ENCODE measurements at regions not wholly inside any gene's neighbourhood (a gene's known extent, or its start where the extent isn't known, plus 50 kb on each side); places are given as distances from the start of the nearest gene placed in this dataset.

DNA sequence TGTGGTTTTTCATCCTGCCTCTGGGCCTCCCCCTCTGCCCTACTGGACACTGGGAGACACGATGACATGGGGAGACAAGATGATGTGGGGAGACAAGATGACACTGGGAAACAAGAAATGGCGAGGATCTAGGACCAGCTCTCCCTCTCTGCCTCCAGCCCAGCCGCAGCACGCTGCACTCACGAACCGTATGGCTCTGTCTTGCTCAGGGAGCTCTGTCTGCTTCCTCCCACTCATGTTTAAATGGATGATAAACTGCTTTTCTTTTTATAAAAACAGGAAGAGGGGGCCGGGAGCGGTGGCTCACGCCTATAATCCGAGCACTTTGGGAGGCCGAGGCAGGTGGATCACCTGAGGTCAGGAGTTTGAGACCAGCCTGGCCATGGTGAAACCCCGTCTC is 73.7 kb downstream of the SPATA31D1 start:
- Histone ChIP-seq H3K9me2 (replicated peaks; ENCODE audit: insufficient read depth, low read length) (no peaks in the 10 kb centered on the region), H3K9ac (ENCODE audit: low read length) (no peak overlapping the region), H3K36me3 (ENCODE audit: low read length) (no peaks in the 10 kb centered on the region), H3K4me3 (ENCODE audit: insufficient read depth, low read length, poor library complexity, severe bottlenecking) (no peak overlapping the region), H3K4me2 (ENCODE audit: low read depth, low read length, poor library complexity, severe bottlenecking) (no peak overlapping the region), H2AFZ (ENCODE audit: low read depth, low read length, severe bottlenecking) (no peak overlapping the region), H3K79me2 (ENCODE audit: insufficient read depth, low read length) (no peaks in the 10 kb centered on the region), H3K27ac (ENCODE audit: low read depth, low read length) (no peak overlapping the region), H4K20me1 (ENCODE audit: low read depth, low read length) (no peaks in the 10 kb centered on the region), H3F3A (ENCODE audit: insufficient read depth) (no peaks in the 10 kb centered on the region), H3K27me3 (ENCODE audit: low read length) (no peaks in the 10 kb centered on the region), H3K9me3 (ENCODE audit: insufficient read depth, low read length) (no peaks in the 10 kb centered on the region)
- TF ChIP-seq, protein P1, sequence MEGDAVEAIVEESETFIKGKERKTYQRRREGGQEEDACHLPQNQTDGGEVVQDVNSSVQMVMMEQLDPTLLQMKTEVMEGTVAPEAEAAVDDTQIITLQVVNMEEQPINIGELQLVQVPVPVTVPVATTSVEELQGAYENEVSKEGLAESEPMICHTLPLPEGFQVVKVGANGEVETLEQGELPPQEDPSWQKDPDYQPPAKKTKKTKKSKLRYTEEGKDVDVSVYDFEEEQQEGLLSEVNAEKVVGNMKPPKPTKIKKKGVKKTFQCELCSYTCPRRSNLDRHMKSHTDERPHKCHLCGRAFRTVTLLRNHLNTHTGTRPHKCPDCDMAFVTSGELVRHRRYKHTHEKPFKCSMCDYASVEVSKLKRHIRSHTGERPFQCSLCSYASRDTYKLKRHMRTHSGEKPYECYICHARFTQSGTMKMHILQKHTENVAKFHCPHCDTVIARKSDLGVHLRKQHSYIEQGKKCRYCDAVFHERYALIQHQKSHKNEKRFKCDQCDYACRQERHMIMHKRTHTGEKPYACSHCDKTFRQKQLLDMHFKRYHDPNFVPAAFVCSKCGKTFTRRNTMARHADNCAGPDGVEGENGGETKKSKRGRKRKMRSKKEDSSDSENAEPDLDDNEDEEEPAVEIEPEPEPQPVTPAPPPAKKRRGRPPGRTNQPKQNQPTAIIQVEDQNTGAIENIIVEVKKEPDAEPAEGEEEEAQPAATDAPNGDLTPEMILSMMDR (IDR thresholded peaks at IDR 0.05; ENCODE audit: insufficient read depth, low read length, poor library complexity, severe bottlenecking), result no peak
- TF ChIP-seq EZH2phosphoT487 (conservative IDR thresholded peaks at IDR 0.05; ENCODE audit: low read length), result no peak

DNA sequence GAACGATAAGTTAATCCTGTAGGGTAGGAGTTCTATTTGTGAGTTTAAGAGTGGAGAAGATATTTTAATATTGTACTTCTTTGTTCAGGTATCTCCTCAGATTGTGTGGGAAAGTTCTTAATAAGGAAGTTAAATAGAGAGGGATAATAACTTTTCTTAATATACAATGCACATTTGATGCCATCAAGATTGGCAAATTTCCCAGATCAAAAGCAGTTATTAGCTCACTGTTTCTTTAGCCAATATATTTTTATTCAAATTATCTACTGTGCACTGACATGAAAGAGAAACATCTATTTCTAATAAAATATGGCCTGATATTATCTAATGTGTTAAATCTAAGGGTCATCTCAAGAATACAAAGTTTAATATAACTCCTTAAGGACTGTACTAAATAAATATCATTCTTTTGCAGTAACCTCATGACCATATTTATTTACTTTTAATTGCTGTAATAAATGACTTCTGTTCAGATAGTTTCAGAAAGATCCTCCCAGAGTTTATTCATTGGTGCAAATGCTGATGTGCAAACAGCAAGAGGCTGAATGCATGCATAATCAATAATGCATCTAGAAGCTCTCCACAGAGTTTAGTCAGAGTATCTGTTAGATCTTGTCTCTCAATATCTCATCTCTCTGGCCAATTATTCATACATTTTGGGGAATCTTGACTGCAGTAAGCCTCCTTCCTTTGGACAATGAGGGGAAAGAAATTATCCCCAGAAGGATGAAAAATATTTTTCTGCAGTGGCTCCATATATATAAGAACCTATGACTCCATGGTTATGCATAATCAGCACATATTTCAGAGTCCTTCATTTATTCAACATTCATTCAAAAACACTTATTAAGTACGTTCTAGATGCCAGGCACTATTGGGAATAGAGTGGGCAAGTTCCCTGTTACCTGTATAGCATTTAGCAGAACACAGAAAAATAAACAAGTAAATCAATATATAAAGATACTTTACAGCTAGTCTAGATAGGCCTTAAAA is 85.3 kb downstream of the SPATA31D1 start:
- Histone ChIP-seq H2AFZ (ENCODE audit: low read depth, low read length, severe bottlenecking) (no peak overlapping the region), H3K9ac (ENCODE audit: low read length) (no peak overlapping the region), H3F3A (ENCODE audit: insufficient read depth) (no peaks in the 10 kb centered on the region), H3K27ac (ENCODE audit: low read depth, low read length) (no peak overlapping the region), H3K36me3 (ENCODE audit: low read length) (no peaks in the 10 kb centered on the region), H3K27me3 (ENCODE audit: low read length) (no peaks in the 10 kb centered on the region), H3K79me2 (ENCODE audit: insufficient read depth, low read length) (no peaks in the 10 kb centered on the region), H3K9me3 (ENCODE audit: insufficient read depth, low read length) (no peaks in the 10 kb centered on the region), H4K20me1 (ENCODE audit: low read depth, low read length) (no peaks in the 10 kb centered on the region), H3K4me2 (ENCODE audit: low read depth, low read length, poor library complexity, severe bottlenecking) (no peak overlapping the region), H3K4me3 (ENCODE audit: insufficient read depth, low read length, poor library complexity, severe bottlenecking) (no peak overlapping the region), H3K9me2 (replicated peaks; ENCODE audit: insufficient read depth, low read length) (no peaks in the 10 kb centered on the region)
- no peak for TF ChIP-seq EZH2phosphoT487 (conservative IDR thresholded peaks at IDR 0.05; ENCODE audit: low read length)
- TF ChIP-seq, protein P1 (IDR thresholded peaks at IDR 0.05; ENCODE audit: insufficient read depth, low read length, poor library complexity, severe bottlenecking), result no peak

DNA sequence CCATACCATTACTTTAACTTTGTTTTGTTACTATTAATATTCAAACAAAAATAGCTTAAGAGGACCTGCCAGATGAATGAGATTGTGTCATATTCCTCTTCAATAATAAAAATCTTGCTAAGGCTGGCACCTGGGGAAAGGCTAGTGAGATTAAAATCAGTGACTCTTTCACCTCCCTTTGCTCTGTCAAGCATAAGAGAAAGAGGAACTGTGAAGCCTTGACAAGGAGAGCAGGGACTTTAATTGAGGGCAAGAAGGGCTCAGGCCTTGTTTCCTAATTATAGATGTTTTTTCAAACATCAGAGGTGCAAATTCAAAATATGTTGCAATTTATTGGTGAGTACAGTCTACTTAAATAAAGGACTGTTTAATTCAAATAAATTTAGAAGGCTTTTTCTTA is 91.7 kb downstream of the SPATA31D1 start:
- Histone ChIP-seq H3K4me3 (ENCODE audit: insufficient read depth, low read length, poor library complexity, severe bottlenecking) (no peak overlapping the region), H3K79me2 (ENCODE audit: insufficient read depth, low read length) (no peaks in the 10 kb centered on the region), H3F3A (ENCODE audit: insufficient read depth) (no peaks in the 10 kb centered on the region), H3K27ac (ENCODE audit: low read depth, low read length) (no peak overlapping the region), H3K27me3 (ENCODE audit: low read length) (no peaks in the 10 kb centered on the region), H3K9me2 (replicated peaks; ENCODE audit: insufficient read depth, low read length) (0 out of 2 replicates have a peak, but pooled peaks cover 3% of the 10 kb centered on the region), H3K9ac (ENCODE audit: low read length) (no peak overlapping the region), H3K9me3 (ENCODE audit: insufficient read depth, low read length) (no peaks in the 10 kb centered on the region), H4K20me1 (ENCODE audit: low read depth, low read length) (no peaks in the 10 kb centered on the region), H3K36me3 (ENCODE audit: low read length) (no peaks in the 10 kb centered on the region), H3K4me2 (ENCODE audit: low read depth, low read length, poor library complexity, severe bottlenecking) (no peak overlapping the region), H2AFZ (ENCODE audit: low read depth, low read length, severe bottlenecking) (no peak overlapping the region)
- TF ChIP-seq, protein P1 (IDR thresholded peaks at IDR 0.05; ENCODE audit: insufficient read depth, low read length, poor library complexity, severe bottlenecking), result no peak
- TF ChIP-seq EZH2phosphoT487 (conservative IDR thresholded peaks at IDR 0.05; ENCODE audit: low read length), result no peak
